GM23248 (cell line): ENCODE measurements at regions not wholly inside any gene's neighbourhood (a gene's known extent, or its start where the extent isn't known, plus 50 kb on each side); places are given as distances from the start of the nearest gene placed in this dataset.

Experiments used
- EZH2 ChIP-seq: fragments of 200-600 bp; sonication (generic); IDR thresholded peaks from 2 replicates; pipeline ENCODE4 v1.6.1; 2018; ENCODE audit warnings: antibody characterized with exemption, mild to moderate bottlenecking; ENCODE audit not compliant: insufficient read depth, poor library complexity, severe bottlenecking
- EZH2phosphoT487 ChIP-seq: fragments of 200-600 bp; sonication (generic); IDR thresholded peaks from 2 replicates; pipeline ENCODE4 v1.6.1; 2018; ENCODE audit warnings: antibody characterized with exemption, moderate library complexity, mild to moderate bottlenecking, low read depth; ENCODE audit not compliant: insufficient read depth

- TF ChIP-seq EZH2phosphoT487 (no peak), EZH2 (no peak)
Measured at GRCh38 chr2:45280794-45281193, 271.5 kb upstream of the SIX2 start.
